ENCODE measurements at regions not wholly inside any gene's neighbourhood (a gene's known extent, or its start where the extent isn't known, plus 50 kb on each side); places are given as distances from the start of the nearest gene placed in this dataset.

DNA sequence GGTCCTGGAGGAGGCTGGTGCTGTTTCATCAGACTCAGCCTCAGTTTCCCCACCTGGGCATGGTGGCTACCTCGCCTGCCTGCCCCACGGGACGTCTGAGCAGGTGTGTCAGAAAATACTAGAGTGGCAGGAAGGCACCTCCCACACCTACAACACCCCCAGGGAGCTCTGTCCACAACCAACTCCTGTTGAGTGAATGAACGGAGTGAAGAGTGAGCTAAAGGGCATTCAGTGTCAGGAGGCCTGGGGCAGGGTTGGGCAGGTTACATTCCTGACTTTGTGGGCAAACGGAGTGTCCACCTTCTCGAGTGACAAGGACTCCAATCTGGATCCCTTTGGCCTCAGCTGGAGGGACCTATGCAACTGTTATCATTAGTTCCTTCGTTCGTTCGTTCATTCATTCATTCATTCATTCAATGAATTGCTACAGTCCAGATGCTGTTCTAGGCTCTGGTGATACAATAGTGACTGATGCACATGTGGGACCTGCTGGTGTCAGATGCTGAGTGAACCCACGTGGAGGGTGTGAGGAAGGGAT, 195.2 kb downstream of the CTTN start:
- Histone ChIP-seq H3F3A (replicated peaks; ENCODE audit: insufficient read depth) (no peaks in the 10 kb centered on the region), H2AFZ (ENCODE audit: low read depth) (no peak overlapping the region), H3K4me2 (no peak overlapping the region), H3K79me2 (ENCODE audit: insufficient read depth) (no peaks in the 10 kb centered on the region), H3K9me3 (no peaks in the 10 kb centered on the region), H3K27ac (ENCODE audit: low read depth in 2 of 2, low read length in 1 of 2) (no peak overlapping the region), H3K4me1 (ENCODE audit: control insufficient read depth in 1 of 2, insufficient read depth in 2 of 2, low read depth in 1 of 2, low read length in 1 of 2) (peaks cover 0 to 4% of the 10 kb centered on the region in 2 experiments; a peak in 1 of 4 replicates), H3K27me3 (ENCODE audit: insufficient read depth) (no peaks in the 10 kb centered on the region), H3K9me2 (no peaks in the 10 kb centered on the region), H3K9ac (no peak overlapping the region), H3K4me3 (ENCODE audit: low read depth in 2 of 2, low read length in 1 of 2) (no peak overlapping the region), H3K36me3 (replicated peaks in 1 of 2; ENCODE audit: control insufficient read depth in 1 of 2, insufficient read depth in 2 of 2, low read length in 1 of 2) (no peaks in the 10 kb centered on the region), H4K20me1 (ENCODE audit: insufficient read depth) (no peaks in the 10 kb centered on the region)
- CTCF ChIA-PET = no interaction called here
- WGBS (ENCODE audit: low lambda C conversion rate) = 39% methylated on average over 9 of the region's 10 CpGs
- DNase-seq = no peak
- POLR2A ChIA-PET = no interaction called here
- TF ChIP-seq FOXM1 (IDR thresholded peaks at IDR 0.05; ENCODE audit: low read depth) = no peak
- TF ChIP-seq, protein P1, sequence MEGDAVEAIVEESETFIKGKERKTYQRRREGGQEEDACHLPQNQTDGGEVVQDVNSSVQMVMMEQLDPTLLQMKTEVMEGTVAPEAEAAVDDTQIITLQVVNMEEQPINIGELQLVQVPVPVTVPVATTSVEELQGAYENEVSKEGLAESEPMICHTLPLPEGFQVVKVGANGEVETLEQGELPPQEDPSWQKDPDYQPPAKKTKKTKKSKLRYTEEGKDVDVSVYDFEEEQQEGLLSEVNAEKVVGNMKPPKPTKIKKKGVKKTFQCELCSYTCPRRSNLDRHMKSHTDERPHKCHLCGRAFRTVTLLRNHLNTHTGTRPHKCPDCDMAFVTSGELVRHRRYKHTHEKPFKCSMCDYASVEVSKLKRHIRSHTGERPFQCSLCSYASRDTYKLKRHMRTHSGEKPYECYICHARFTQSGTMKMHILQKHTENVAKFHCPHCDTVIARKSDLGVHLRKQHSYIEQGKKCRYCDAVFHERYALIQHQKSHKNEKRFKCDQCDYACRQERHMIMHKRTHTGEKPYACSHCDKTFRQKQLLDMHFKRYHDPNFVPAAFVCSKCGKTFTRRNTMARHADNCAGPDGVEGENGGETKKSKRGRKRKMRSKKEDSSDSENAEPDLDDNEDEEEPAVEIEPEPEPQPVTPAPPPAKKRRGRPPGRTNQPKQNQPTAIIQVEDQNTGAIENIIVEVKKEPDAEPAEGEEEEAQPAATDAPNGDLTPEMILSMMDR (IDR thresholded peaks at IDR 0.05) = no peak
- no peak for TF ChIP-seq JUND (IDR thresholded peaks at IDR 0.05)
- no peak for TF ChIP-seq POLR2AphosphoS5 (IDR thresholded peaks at IDR 0.05; ENCODE audit: low read depth, low read length)
- TF ChIP-seq YY1 (IDR thresholded peaks at IDR 0.05; ENCODE audit: low read depth) = no peak
- no peak for TF ChIP-seq IRF3 (IDR thresholded peaks at IDR 0.05; ENCODE audit: low read depth, low read length)
- no peak for TF ChIP-seq NRF1 (IDR thresholded peaks at IDR 0.05; ENCODE audit: low read depth, low read length)
- no peak for TF ChIP-seq RXRA (IDR thresholded peaks at IDR 0.05; ENCODE audit: borderline replicate concordance, low read depth)
- no peak for TF ChIP-seq RCOR1 (IDR thresholded peaks at IDR 0.05; ENCODE audit: low read length)
- no peak for TF ChIP-seq FOXJ3 (CRISPR knock-in tag; IDR thresholded peaks at IDR 0.05)
- TF ChIP-seq, protein P2, sequence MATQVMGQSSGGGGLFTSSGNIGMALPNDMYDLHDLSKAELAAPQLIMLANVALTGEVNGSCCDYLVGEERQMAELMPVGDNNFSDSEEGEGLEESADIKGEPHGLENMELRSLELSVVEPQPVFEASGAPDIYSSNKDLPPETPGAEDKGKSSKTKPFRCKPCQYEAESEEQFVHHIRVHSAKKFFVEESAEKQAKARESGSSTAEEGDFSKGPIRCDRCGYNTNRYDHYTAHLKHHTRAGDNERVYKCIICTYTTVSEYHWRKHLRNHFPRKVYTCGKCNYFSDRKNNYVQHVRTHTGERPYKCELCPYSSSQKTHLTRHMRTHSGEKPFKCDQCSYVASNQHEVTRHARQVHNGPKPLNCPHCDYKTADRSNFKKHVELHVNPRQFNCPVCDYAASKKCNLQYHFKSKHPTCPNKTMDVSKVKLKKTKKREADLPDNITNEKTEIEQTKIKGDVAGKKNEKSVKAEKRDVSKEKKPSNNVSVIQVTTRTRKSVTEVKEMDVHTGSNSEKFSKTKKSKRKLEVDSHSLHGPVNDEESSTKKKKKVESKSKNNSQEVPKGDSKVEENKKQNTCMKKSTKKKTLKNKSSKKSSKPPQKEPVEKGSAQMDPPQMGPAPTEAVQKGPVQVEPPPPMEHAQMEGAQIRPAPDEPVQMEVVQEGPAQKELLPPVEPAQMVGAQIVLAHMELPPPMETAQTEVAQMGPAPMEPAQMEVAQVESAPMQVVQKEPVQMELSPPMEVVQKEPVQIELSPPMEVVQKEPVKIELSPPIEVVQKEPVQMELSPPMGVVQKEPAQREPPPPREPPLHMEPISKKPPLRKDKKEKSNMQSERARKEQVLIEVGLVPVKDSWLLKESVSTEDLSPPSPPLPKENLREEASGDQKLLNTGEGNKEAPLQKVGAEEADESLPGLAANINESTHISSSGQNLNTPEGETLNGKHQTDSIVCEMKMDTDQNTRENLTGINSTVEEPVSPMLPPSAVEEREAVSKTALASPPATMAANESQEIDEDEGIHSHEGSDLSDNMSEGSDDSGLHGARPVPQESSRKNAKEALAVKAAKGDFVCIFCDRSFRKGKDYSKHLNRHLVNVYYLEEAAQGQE (IDR thresholded peaks at IDR 0.05; ENCODE audit: low read depth, low read length) = no peak
- no peak for TF ChIP-seq MXI1 (IDR thresholded peaks at IDR 0.05; ENCODE audit: low read depth, low read length)
- TF ChIP-seq, protein P3, sequence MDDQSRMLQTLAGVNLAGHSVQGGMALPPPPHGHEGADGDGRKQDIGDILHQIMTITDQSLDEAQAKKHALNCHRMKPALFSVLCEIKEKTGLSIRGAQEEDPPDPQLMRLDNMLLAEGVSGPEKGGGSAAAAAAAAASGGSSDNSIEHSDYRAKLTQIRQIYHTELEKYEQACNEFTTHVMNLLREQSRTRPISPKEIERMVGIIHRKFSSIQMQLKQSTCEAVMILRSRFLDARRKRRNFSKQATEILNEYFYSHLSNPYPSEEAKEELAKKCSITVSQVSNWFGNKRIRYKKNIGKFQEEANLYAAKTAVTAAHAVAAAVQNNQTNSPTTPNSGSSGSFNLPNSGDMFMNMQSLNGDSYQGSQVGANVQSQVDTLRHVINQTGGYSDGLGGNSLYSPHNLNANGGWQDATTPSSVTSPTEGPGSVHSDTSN (IDR thresholded peaks at IDR 0.05) = no peak

Measured in SK-N-SH (cell line).